ENCODE measurements at regions not wholly inside any gene's neighbourhood (a gene's known extent, or its start where the extent isn't known, plus 50 kb on each side); places are given as distances from the start of the nearest gene placed in this dataset.

- H3K36me3 ChIP-seq (ENCODE audit: control insufficient read depth in 2 of 4, insufficient read depth in 4 of 4, low read length in 3 of 4): no peaks in the 10 kb centered on the region; a peak in 1 of 8 replicates
- H2BK12ac ChIP-seq (ENCODE audit: low read depth, low read length): no peak overlapping the region
- H2BK20ac ChIP-seq (ENCODE audit: low read length): no peak overlapping the region
- no peak overlapping the region for H4K91ac ChIP-seq (replicated peaks; ENCODE audit: insufficient read length, low read length)
- H3K9ac ChIP-seq (replicated peaks in 1 of 4; ENCODE audit: extremely low read depth in 1 of 4, low read depth in 3 of 4, low read length in 3 of 4): no peak overlapping the region
- no peaks in the 10 kb centered on the region for H3K9me3 ChIP-seq (ENCODE audit: insufficient read depth in 2 of 2, low read depth in 1 of 2, low read length in 1 of 2)
- no peaks in the 10 kb centered on the region for H4K20me1 ChIP-seq (replicated peaks in 1 of 2; ENCODE audit: control insufficient read depth in 1 of 2, insufficient read depth in 2 of 2, low read length in 2 of 2)
- H2AK5ac ChIP-seq (ENCODE audit: low read depth, low read length): no peak overlapping the region
- H3K23me2 ChIP-seq (ENCODE audit: low read depth, low read length): no peaks in the 10 kb centered on the region
- no peak overlapping the region for H2AFZ ChIP-seq (ENCODE audit: low read length)
- no peak for TF ChIP-seq ASH2L (IDR thresholded peaks at IDR 0.05; ENCODE audit: low read length)
- no peak for TF ChIP-seq E2F6 (IDR thresholded peaks at IDR 0.05)
- no peak for TF ChIP-seq KDM1A (IDR thresholded peaks at IDR 0.05; ENCODE audit: borderline replicate concordance, low read length)
- TF ChIP-seq RXRA (IDR thresholded peaks at IDR 0.05; ENCODE audit: insufficient read depth, low read depth, low read length): no peak
- no peak for TF ChIP-seq SIRT6 (IDR thresholded peaks at IDR 0.05; ENCODE audit: low read length)
- no peak for TF ChIP-seq CBX8 (IDR thresholded peaks at IDR 0.05; ENCODE audit: borderline replicate concordance, low read depth, low read length)
- no peak for TF ChIP-seq SP2 (IDR thresholded peaks at IDR 0.05; ENCODE audit: low read length)
- no peak for TF ChIP-seq RFX5 (IDR thresholded peaks at IDR 0.05; ENCODE audit: borderline replicate concordance, low read depth, low read length)
- no peak for TF ChIP-seq CTBP2 (IDR thresholded peaks at IDR 0.05; ENCODE audit: borderline replicate concordance, insufficient read depth, insufficient read length, low read length)
- H3K4me3 ChIP-seq (ENCODE audit: extremely low read depth in 1 of 4, insufficient read depth in 2 of 4, low read depth in 3 of 4, low read length in 4 of 4): no peak overlapping the region
- H2BK5ac ChIP-seq (ENCODE audit: low read depth, low read length): no peak overlapping the region
- H4K8ac ChIP-seq (ENCODE audit: extremely low read depth, insufficient read depth, low read length): no peak overlapping the region
- H3K27ac ChIP-seq (ENCODE audit: low read depth, low read length): no peak overlapping the region
- no peak overlapping the region for H3K56ac ChIP-seq (replicated peaks; ENCODE audit: insufficient read length, low read depth, low read length)
- no peak for DNase-seq (ENCODE audit: low read depth in 1 of 2, low spot score in 2 of 2)
- H3K18ac ChIP-seq (ENCODE audit: extremely low read depth, low read length): no peak overlapping the region
- no peaks in the 10 kb centered on the region for H3K79me1 ChIP-seq (ENCODE audit: low read depth, low read length)
- POLR2A ChIA-PET (ENCODE audit: partially characterized antibody): no interaction called here
- 73% methylated on average over 1 of the region's 1 CpG; no CpG with 5 or more reads in 1 of the 2 experiments for WGBS, 2 experiments (ENCODE audit: extremely low coverage in 1 of 2, insufficient coverage in 1 of 2, insufficient read length in 1 of 2, insufficient replicate concordance in 2 of 2, low coverage in 1 of 2, low lambda C conversion rate in 2 of 2, missing lambda C conversion rate in 1 of 2)
- no peak overlapping the region for H3K4ac ChIP-seq (replicated peaks; ENCODE audit: insufficient read length, low read depth, low read length)
- FAIRE-seq: no peak
- no peak overlapping the region for H3K14ac ChIP-seq (ENCODE audit: insufficient read length)
- CTCF ChIA-PET (ENCODE audit: partially characterized antibody): interaction anchor here (0.9 kb wide), 1 partner anchor 15 kb away, joined by 3 read pairs; no protein-coding TSS in a partner anchor
- H3K79me2 ChIP-seq (ENCODE audit: control insufficient read depth in 1 of 2, insufficient read depth in 2 of 2, low read length in 2 of 2): no peaks in the 10 kb centered on the region
- no peak overlapping the region for H2BK15ac ChIP-seq (ENCODE audit: low read length)
- H3K23ac ChIP-seq (ENCODE audit: insufficient read length): no peak overlapping the region
- no peaks in the 10 kb centered on the region for H3K27me3 ChIP-seq (replicated peaks in 1 of 4; ENCODE audit: control insufficient read depth in 3 of 4, extremely low read depth in 1 of 4, insufficient read depth in 3 of 4, low read length in 3 of 4)
- no peak overlapping the region for H3K4me2 ChIP-seq (ENCODE audit: insufficient read depth in 1 of 2, low read depth in 2 of 2, low read length in 2 of 2)
- H2BK120ac ChIP-seq (replicated peaks; ENCODE audit: low read depth, low read length): no peak overlapping the region
- no peaks in the 10 kb centered on the region; a peak in 2 of 7 replicates for H3K4me1 ChIP-seq (replicated peaks in 1 of 4; ENCODE audit: control insufficient read depth in 3 of 4, insufficient read depth in 4 of 4, low read length in 3 of 4)
- H4K5ac ChIP-seq (ENCODE audit: insufficient read length, low read depth, low read length): no peak overlapping the region
Observed at GRCh38 chr4:64766565-64766964, 357.3 kb upstream of the TECRL start.
